ENCODE measurements at regions not wholly inside any gene's neighbourhood (a gene's known extent, or its start where the extent isn't known, plus 50 kb on each side); places are given as distances from the start of the nearest gene placed in this dataset.

GRCh38 chr11:96447208-96448110, 57.6 kb downstream of the JRKL start:
- TF ChIP-seq CTCF (conservative IDR thresholded peaks at IDR 0.05; ENCODE audit: low read depth, low read length): no peak
- TF ChIP-seq NFE2L2 (IDR thresholded peaks at IDR 0.05; ENCODE audit: low read depth, low read length): no peak
- no peak for TF ChIP-seq CEBPB (IDR thresholded peaks at IDR 0.05; ENCODE audit: low read depth, low read length)
- TF ChIP-seq BHLHE40 (IDR thresholded peaks at IDR 0.05; ENCODE audit: low read depth, low read length): no peak
- TF ChIP-seq RAD21 (IDR thresholded peaks at IDR 0.05; ENCODE audit: low read length): no peak

All from IMR-90 (cell line).